ENCODE measurements at regions not wholly inside any gene's neighbourhood (a gene's known extent, or its start where the extent isn't known, plus 50 kb on each side); places are given as distances from the start of the nearest gene placed in this dataset.

DNA sequence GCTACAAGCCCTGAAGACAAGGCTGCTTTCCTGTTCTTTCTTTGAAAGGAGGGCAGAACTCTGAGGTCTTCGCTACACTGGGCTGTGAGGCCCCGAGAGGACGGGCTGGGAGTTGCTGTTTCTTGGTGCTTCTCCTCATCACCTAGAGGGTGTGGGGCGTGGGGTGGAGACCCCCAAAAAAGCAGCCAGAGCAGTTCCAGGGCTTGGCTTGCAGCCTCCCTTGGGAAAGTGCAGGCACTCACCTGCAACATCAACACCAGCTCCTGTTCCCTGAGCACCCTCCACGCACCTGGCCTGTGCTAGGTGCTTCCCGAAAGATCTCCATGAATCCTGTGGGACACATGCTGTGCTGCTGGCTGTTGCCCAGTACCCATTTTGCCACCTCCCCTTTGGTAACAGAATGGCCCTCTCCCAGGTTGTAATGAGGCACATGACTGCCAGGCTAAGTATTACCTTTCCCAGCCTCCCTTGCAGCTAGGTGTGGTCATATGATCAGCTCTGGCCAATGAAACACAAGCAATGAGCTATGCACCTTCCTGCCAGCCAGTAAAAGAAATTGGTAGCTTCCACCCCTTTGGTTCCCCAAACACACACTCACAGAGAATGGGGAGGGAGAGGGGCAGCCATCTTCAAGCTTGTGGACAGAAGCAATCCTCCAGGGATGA, 146.0 kb downstream of the C9orf50 start:
- H3K36me3 Mint-ChIP-seq = peaks cover 5 to 7% of the 10 kb centered on the region in 2 donors
- no peak overlapping the region for H3K27ac Mint-ChIP-seq
- no peaks in the 10 kb centered on the region for H3K9me3 Mint-ChIP-seq
- no peak for DNase-seq (ENCODE audit: low spot score in 2 of 2)
- ATAC-seq = no peak

DNA sequence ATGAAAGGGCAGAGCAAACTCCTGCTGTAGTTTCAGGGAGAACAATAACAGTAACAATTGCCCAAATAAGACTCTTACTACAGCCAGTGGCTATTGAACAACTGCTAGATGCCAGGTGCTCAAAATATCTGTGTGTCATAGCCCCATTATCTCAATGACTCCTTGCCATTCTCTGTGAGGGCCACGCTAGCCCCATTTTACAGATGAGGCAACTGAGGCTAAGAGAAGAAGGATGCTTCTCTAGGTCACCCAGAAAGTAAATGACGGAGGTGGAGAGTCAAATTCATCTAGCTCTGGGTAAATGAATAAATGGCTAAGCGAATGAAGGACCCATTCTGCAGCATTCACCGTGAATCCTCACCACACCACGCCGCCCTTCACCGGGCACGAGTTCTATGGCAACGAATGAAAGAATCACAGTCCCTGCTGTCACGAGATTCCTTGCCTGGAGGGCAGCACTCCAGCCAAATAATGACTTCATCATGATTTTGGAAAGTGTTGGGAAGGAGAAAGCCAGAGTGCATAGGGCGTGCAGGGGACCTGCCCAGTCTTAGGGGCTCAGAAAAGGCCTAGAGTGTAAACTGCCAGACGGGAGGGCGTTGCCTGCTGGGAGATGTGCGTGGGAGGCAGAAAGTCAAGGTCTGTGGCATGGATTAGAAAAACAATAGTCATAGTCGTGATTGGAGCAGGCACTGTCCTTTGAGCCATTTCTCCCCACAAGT, 147.2 kb downstream of the C9orf50 start:
- Mint-ChIP-seq H3K9me3 (no peaks in the 10 kb centered on the region), H3K27ac (peak overlapping the region in 1 of 2 donors; percentile 46), H3K36me3 (peaks cover 5 to 7% of the 10 kb centered on the region in 2 donors)
- ATAC-seq (no peak), DNase-seq (ENCODE audit: low spot score in 2 of 2) (no peak)

GRCh38 chr9:129472651-129473102, 148.2 kb downstream of the C9orf50 start:
- Mint-ChIP-seq H3K36me3 (peaks cover 5 to 7% of the 10 kb centered on the region in 2 donors), H3K9me3 (no peaks in the 10 kb centered on the region), H3K27ac (peak overlapping the region in 1 of 2 donors; percentile 46)
- ATAC-seq (no peak), DNase-seq (ENCODE audit: low spot score in 2 of 2) (no peak)

DNA sequence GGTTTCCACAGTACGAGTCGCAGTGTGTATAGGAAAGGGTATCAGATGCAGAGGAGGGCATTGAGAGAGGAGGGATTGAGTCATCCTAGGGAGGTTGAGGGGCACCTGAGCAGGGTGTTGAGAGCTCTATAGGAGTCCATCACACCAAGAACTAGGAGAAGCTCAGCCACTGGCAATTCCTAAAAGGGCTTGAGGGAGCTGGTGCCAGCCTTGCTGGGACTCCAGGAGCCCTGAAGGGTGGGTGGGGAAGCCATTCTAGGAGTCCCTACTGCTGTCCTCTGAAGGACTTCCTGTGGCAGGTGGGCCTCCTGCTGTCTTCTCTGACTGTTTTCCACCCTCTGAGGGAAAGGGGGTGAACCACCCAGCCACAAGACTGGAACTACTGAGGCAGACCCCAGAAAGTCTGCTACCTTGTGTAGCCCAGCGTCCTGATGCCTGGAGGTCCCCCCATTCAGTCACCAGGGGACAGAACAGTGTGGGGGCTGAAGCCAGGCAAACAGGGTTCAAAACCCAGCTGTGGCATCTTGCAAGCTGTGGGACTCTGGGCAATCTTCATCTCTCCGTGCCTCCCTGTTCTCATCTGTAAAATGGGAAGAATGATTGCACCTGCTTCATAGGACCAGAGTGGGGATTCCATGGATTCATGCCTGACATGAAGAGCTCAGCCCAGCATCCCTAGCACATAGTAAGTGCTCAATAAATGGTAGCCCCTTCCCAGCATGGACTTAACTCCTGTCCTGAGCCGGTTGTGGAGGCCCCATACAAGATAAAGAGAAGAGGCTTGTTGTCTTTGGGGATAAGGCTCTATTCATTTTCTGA, 149.5 kb downstream of the C9orf50 start:
- peak overlapping the region in 1 of 2 donors; percentile 88 for H3K27ac Mint-ChIP-seq
- ATAC-seq (peak; percentile 85 to 90), DNase-seq (ENCODE audit: low spot score in 2 of 2) (no peak)
- no peaks in the 10 kb centered on the region for H3K9me3 Mint-ChIP-seq
- peaks cover 5 to 7% of the 10 kb centered on the region in 2 donors for H3K36me3 Mint-ChIP-seq

GRCh38 chr9:129469988-129470316, 150.9 kb downstream of the C9orf50 start:
- Mint-ChIP-seq H3K9me3 (no peaks in the 10 kb centered on the region), H3K27ac (peak overlapping the region in 1 of 2 donors; percentile 10), H3K36me3 (peaks cover 5 to 7% of the 10 kb centered on the region in 2 donors)
- DNase-seq (ENCODE audit: low spot score in 2 of 2) (no peak), ATAC-seq (no peak)

DNA sequence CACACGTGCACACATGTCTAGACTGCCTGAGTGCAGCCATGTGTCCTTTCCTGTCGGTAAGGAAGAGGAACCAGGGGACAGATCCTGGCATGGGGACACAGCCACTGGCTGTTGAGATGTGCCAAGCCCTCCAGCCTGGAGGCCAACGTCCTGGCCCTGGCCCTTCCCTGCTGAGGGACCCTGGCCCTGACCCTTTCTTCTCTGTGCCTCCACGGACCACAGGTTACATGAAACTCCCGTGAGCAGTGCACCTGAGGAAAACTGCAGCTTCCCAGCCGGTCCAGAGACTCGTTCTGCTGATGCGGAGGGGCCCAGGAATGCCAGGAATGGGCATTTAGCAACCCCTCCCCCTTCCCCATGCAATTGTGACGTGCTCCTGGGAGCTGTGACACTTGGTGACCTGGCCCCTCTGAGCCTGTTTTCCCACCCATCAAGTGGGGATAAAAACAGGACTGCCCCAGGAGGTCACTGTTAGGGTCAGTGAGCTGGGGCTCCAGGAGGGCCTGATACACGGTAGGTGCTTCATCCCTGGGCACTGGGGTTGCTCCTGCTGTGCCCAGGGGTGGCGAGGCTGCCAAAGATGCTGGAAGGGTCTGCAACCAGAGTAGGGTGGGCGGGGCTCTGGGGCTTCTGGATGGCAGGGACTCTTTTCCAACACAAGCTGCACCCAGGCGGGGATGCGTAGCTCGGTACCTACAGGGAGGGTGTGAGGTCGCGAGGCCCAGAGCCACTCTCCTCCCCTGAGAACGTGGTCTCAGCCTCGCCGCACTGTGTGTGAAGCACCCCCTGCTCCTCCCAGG, 151.5 kb downstream of the C9orf50 start:
- no peak for DNase-seq (ENCODE audit: low spot score in 2 of 2)
- Mint-ChIP-seq H3K36me3 (peaks cover 5 to 7% of the 10 kb centered on the region in 2 donors), H3K9me3 (no peaks in the 10 kb centered on the region), H3K27ac (peak overlapping the region in 1 of 2 donors; percentile 10)
- ATAC-seq = no peak

DNA sequence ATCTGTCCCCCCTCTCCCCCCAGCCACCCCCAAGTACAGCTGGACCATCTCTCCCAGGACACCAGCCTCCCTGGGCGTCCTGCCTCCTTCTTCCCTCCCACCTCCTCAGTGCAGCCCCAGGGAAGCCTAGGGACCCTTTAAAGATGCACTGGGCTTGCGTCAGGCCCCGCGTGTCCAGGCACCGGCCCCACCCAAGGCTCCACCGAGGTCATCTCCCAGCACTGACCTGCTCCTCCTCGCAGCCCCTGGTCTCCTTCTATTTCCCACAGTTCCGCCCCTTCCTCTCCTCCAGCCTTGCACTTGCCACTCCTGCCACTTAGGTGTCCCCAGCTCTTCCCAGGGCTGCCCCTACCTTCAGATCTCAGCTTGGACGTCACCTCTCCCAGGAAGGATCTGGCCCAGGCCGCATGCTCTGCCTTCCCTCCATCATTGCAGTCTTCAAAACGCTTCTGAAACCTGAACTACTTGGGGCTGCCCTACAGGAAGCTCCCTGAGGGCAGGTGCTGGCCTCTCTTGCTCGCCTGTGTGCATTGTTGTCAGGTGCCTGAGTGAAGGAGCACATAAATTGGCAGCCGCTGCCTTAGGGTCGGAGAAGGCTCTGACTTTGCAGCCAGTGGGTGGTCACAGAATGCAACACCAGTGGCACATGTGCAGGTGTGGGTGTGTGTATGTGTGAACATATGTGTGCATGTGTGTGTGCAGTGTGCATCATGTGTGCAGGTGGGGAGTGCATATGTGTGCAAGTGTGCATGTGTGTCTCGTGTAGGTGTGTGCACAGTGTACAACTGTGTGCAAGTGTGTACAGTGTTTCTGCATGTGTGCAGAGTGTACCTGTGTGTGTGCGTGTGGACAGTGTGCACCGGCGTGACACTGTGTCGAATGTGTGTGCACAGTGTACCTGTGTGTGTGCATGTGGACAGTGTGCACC, 152.9 kb downstream of the C9orf50 start:
- ATAC-seq = no peak
- Mint-ChIP-seq H3K36me3 (no peaks in the 10 kb centered on the region), H3K9me3 (no peaks in the 10 kb centered on the region), H3K27ac (no peak overlapping the region)
- no peak for DNase-seq (ENCODE audit: low spot score in 2 of 2)

GRCh38 chr9:129467004-129467588, 153.8 kb downstream of the C9orf50 start:
- Mint-ChIP-seq H3K27ac (peak overlapping the region in 1 of 2 donors; percentile 31), H3K9me3 (no peaks in the 10 kb centered on the region), H3K36me3 (no peaks in the 10 kb centered on the region)
- no peak for DNase-seq (ENCODE audit: low spot score in 2 of 2)
- ATAC-seq = no peak

DNA sequence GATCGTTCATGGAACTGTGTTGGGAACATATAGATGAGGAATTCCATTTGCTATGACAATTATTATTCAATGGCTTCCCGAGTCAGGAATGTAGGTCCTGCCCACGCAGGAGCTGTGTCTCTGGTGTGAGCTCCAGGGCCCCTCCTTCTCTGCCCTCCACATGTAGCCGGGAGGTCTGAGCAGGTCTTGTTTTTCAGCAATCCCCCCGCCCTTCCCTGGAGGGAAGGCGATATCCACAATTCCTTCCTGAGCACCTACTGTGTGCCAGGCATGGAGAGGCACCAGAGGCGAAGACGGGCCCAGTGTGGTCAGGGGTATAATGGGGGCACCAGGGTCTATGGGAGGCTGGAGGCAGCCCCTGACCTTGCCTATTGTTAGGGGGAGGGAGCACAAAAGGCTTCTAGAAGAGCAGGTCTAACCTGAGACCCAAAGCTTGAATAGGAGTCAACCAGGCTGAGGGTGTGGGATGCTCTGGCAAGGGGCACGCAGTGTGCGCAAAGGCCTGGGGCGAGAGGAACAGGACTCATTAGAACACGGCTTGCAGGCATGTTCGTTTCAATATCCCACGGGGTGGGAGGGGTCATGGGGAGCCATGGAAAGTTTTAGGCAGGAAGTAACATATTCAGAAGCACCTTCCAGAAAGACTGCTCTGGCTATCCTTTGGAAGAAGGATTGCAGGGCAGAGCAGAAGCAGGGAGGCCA, 154.9 kb downstream of the C9orf50 start:
- no peak for DNase-seq (ENCODE audit: low spot score in 2 of 2)
- Mint-ChIP-seq H3K36me3 (no peaks in the 10 kb centered on the region), H3K9me3 (no peaks in the 10 kb centered on the region), H3K27ac (peak overlapping the region in 1 of 2 donors; percentile 31)
- ATAC-seq = no peak

DNA sequence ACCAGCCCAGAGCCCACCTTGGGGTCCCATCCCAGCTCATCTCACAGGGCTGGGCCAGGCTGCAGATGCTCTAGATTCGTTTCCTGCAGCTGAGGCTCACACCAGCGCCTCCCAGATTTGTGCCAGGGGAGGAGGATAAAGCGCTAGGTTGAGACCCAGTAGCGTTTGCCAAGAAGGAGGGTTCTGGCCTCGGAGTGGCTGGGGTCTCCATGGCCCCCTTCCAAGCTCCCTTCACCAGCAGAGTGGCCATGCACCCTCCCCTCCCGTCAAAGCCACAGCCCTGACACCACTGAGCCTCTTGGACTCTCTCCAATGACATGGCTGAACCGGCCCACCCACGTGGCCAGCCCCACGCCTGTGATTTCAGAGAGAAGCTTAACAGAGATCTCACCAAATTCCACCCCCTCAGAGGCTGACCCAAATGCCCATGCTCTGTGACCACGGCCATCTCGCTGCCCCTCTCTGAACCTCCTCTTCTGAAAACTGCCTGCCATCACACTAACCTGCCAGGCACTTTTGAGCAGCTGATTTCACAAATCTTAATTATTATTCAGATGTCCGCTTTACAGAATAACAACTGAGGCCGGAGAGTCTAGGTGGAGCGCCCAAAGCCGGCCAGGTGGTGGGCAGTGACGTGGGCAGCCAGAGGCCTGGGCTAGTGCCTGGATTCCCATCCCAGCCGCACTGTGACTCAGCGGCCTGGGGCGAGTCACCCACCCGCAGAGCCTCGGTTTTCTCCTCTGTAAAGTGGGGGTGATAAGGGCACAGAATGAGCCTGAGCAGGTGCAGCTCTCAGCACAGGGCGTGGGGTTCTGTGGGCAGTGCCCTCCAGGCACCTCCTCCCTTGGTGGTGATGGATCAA, 155.7 kb downstream of the C9orf50 start:
- Mint-ChIP-seq H3K27ac (peak overlapping the region; percentile 31 to 47), H3K36me3 (no peaks in the 10 kb centered on the region), H3K9me3 (no peaks in the 10 kb centered on the region)
- no peak for DNase-seq (ENCODE audit: low spot score in 2 of 2)
- ATAC-seq = peak in 1 of 2 donors; percentile 60

- Mint-ChIP-seq H3K9me3 (no peaks in the 10 kb centered on the region), H3K36me3 (no peaks in the 10 kb centered on the region), H3K27ac (no peak overlapping the region)
- DNase-seq (ENCODE audit: low spot score in 2 of 2) (no peak), ATAC-seq (no peak)
These were observed 156.9 kb downstream of the C9orf50 start for GRCh38 chr9:129463994-129464393.

DNA sequence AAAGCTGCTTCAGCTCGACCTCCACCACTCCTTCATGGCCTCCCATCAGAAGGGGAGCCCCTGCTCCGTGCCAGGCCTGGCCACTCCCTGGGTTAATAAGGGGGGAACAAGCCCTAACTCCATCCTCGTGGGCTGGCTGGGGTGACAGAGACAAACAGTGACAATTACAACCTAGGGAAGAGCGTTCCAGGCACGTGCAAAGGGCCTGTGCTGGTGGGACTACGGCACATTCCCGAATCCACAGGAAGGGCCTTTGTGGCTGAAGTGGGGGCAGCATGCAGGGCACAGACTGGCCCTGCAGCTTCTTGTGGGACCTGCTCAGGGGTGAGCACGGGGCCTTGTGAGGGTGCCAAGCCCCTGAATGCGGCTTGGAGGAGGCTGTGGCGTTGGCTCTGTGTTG, 157.4 kb downstream of the C9orf50 start:
- DNase-seq (ENCODE audit: low spot score in 2 of 2) (no peak), ATAC-seq (no peak)
- no peak overlapping the region for H3K27ac Mint-ChIP-seq
- no peaks in the 10 kb centered on the region for H3K9me3 Mint-ChIP-seq
- no peaks in the 10 kb centered on the region for H3K36me3 Mint-ChIP-seq

GRCh38 chr9:129462360-129462759, 158.5 kb downstream of the C9orf50 start:
- ATAC-seq = no peak
- Mint-ChIP-seq H3K36me3 (no peaks in the 10 kb centered on the region), H3K27ac (no peak overlapping the region), H3K9me3 (peaks cover 0 to under 1% of the 10 kb centered on the region in 2 donors)
- DNase-seq (ENCODE audit: low spot score in 2 of 2) = no peak

All from activated naive CD4-positive, alpha-beta T cell treated with anti-CD3 and anti-CD28 coated beads, Interleukin-2, amount 50 U/mL, for 72 hours (primary cell).